ENCODE measurements at regions not wholly inside any gene's neighbourhood (a gene's known extent, or its start where the extent isn't known, plus 50 kb on each side); places are given as distances from the start of the nearest gene placed in this dataset.

DNA sequence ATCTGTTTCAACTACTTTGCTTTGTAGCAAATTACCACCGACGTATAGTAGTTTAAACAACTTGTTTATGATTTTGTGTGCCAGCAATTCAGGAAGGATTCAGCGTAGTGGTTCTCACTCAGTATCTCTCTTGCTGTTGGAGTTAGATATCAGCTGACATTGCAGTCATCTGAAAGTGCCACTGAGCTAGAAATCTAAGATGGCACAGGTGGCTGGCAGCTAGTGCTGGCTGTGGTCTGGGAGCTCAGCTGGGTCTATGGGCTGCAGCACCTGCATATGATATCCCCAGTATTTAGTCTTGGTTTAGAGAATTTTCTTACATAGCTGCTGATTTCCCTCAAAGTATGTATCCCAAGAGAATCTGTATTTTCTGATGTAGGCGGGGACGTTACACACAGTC, 235.6 kb downstream of the SCG2 start:
- Histone ChIP-seq H3K27me3 (replicated peaks; ENCODE audit: insufficient read depth) (no peaks in the 10 kb centered on the region), H3K4me1 (ENCODE audit: control insufficient read depth in 1 of 2, low read depth in 2 of 2) (no peaks in the 10 kb centered on the region), H3K27ac (no peak overlapping the region), H3K36me3 (no peaks in the 10 kb centered on the region), H3K4me3 (no peak overlapping the region), H3K9me3 (no peaks in the 10 kb centered on the region)
- TF ChIP-seq, protein P1, sequence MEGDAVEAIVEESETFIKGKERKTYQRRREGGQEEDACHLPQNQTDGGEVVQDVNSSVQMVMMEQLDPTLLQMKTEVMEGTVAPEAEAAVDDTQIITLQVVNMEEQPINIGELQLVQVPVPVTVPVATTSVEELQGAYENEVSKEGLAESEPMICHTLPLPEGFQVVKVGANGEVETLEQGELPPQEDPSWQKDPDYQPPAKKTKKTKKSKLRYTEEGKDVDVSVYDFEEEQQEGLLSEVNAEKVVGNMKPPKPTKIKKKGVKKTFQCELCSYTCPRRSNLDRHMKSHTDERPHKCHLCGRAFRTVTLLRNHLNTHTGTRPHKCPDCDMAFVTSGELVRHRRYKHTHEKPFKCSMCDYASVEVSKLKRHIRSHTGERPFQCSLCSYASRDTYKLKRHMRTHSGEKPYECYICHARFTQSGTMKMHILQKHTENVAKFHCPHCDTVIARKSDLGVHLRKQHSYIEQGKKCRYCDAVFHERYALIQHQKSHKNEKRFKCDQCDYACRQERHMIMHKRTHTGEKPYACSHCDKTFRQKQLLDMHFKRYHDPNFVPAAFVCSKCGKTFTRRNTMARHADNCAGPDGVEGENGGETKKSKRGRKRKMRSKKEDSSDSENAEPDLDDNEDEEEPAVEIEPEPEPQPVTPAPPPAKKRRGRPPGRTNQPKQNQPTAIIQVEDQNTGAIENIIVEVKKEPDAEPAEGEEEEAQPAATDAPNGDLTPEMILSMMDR (IDR thresholded peaks at IDR 0.05), result no peak
- DNase-seq (ENCODE audit: low spot score), result no peak
- no peak for ATAC-seq (ENCODE audit: insufficient number of reproducible peaks, low FRiP score, low read depth)

DNA sequence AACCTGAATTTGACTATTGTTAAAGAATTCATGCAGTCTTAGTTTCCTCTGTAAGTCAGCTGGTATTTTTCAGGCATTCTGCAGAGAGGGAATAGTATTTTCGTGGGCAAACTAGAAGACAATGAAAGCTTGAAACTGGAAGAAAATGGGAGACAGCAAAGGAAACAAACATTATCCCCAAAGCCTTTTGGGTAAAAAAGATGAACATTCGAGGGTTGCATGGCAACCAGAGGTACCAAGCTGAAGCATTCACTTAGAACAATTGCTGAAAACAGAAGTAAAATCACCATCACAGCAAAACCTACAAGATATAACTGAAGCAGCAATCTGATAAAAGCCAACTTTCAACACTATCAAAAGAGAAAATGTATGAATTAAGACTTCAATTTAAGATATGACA, 233.7 kb downstream of the SCG2 start:
- TF ChIP-seq, protein P1 (IDR thresholded peaks at IDR 0.05), result no peak
- ATAC-seq (ENCODE audit: insufficient number of reproducible peaks, low FRiP score, low read depth), result no peak
- no peaks in the 10 kb centered on the region for H3K4me1 ChIP-seq (ENCODE audit: control insufficient read depth in 1 of 2, low read depth in 2 of 2)
- no peak for DNase-seq (ENCODE audit: low spot score)
- no peak overlapping the region for H3K27ac ChIP-seq
- no peaks in the 10 kb centered on the region for H3K27me3 ChIP-seq (replicated peaks; ENCODE audit: insufficient read depth)
- no peaks in the 10 kb centered on the region for H3K36me3 ChIP-seq
- no peaks in the 10 kb centered on the region for H3K9me3 ChIP-seq
- no peak overlapping the region for H3K4me3 ChIP-seq

DNA sequence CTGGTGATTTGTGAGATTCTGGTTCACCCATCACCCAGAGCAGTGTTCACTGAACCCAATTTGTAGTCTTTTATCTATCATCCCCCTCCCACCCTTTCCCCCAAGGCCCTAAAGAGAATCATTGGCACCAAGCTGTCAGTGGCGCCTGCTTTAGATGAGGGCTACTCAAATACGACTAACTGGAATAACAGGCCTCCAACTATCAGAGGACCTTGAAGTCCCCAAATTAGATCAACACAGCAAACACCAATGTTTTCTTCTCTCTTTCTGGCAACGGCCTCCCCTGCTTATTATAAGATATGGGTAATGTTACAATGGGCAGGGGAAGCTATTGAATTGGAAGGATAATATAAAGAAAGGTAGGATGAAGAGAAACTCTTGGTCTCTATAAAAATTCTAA, 232.3 kb downstream of the SCG2 start:
- Histone ChIP-seq H3K9me3 (no peaks in the 10 kb centered on the region), H3K4me1 (ENCODE audit: control insufficient read depth in 1 of 2, low read depth in 2 of 2) (no peaks in the 10 kb centered on the region), H3K36me3 (no peaks in the 10 kb centered on the region), H3K27me3 (replicated peaks; ENCODE audit: insufficient read depth) (no peaks in the 10 kb centered on the region), H3K4me3 (no peak overlapping the region), H3K27ac (no peak overlapping the region)
- ATAC-seq (ENCODE audit: insufficient number of reproducible peaks, low FRiP score, low read depth) (no peak), DNase-seq (ENCODE audit: low spot score) (no peak)
- TF ChIP-seq, protein P1 (IDR thresholded peaks at IDR 0.05), result no peak

DNA sequence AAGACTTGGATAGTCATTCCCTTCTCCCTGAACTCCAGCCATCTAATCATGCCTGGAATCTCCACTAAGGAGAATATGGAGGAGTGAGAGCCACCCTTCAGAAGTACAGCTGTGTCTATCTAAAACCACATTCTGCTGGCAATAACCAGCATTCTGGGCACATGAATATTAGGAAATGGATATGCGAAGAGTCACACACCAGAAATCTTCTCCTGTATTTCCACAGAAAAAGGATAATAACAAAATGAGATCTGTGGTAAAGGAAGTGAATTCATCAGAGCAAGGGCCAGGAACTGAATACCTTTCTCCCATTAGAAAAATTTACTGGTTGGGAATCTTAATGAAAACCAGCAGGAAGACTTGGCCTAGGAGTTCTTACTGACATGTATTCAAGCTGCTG, 218.8 kb downstream of the SCG2 start:
- Histone ChIP-seq H3K4me1 (ENCODE audit: control insufficient read depth in 1 of 2, low read depth in 2 of 2) (no peaks in the 10 kb centered on the region), H3K27ac (no peak overlapping the region), H3K9me3 (no peaks in the 10 kb centered on the region), H3K27me3 (replicated peaks; ENCODE audit: insufficient read depth) (no peaks in the 10 kb centered on the region), H3K4me3 (no peak overlapping the region), H3K36me3 (no peaks in the 10 kb centered on the region)
- TF ChIP-seq, protein P1 (IDR thresholded peaks at IDR 0.05), result no peak
- ATAC-seq (ENCODE audit: insufficient number of reproducible peaks, low FRiP score, low read depth), result no peak
- no peak for DNase-seq (ENCODE audit: low spot score)

DNA sequence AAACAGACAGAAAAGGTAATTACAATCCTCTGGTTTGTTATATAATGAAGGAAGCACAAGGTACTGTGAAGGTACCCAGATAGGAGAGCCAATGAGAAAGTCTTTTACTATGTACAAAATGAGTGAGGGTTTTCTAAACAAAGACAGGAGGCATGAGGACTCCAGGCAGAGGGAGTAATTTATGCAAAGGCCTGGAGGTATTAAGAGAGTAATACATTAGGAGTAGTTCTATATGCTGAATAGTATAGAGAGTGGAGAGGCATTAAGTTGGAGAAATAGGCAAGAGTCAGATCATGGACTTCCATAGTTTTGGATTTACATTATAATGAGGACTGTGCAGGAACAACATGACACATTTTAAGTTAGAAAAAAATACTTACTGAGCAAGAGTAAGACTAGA, 216.0 kb downstream of the SCG2 start:
- H3K27ac ChIP-seq, result no peak overlapping the region
- DNase-seq (ENCODE audit: low spot score), result no peak
- H3K4me1 ChIP-seq (ENCODE audit: control insufficient read depth in 1 of 2, low read depth in 2 of 2), result no peaks in the 10 kb centered on the region
- TF ChIP-seq, protein P1 (IDR thresholded peaks at IDR 0.05), result no peak
- no peaks in the 10 kb centered on the region for H3K36me3 ChIP-seq
- H3K4me3 ChIP-seq, result no peak overlapping the region
- ATAC-seq (ENCODE audit: insufficient number of reproducible peaks, low FRiP score, low read depth), result no peak
- no peaks in the 10 kb centered on the region for H3K9me3 ChIP-seq
- H3K27me3 ChIP-seq (replicated peaks; ENCODE audit: insufficient read depth), result no peaks in the 10 kb centered on the region

Data from thoracic aorta (tissue), 2 donors.